T-cell (primary cell): ENCODE measurements at regions not wholly inside any gene's neighbourhood (a gene's known extent, or its start where the extent isn't known, plus 50 kb on each side); places are given as distances from the start of the nearest gene placed in this dataset.

Experiments used
- ATAC-seq, 4 experiments: fragments of 200-7000 bp in 3 of 4; fragments of 150-1000 bp in 1 of 4; cut with Tn5 transposase; replicated peaks in 1 of 4; 1 replicate in 3 of 4; 2 replicates in 1 of 4; pipeline ENCODE4 v1.10.0; 2021; ENCODE audit warnings: moderate library complexity in 3 of 4, mild to moderate bottlenecking in 2 of 4, moderate number of reproducible peaks in 1 of 4
- CTCF ChIA-PET, 2 donors: fragments of 300-600 bp; sonication (Branson Sonifier 250); formaldehyde crosslinking; loops; one replicate each; lab custom pipeline; 2022; ENCODE audit warnings: antibody characterized with exemption in 2 of 2; lab: Charles Lee
- POLR2A ChIA-PET, 2 donors: fragments of 300-600 bp; sonication (Branson Sonifier 250); formaldehyde crosslinking; loops; one replicate each; lab custom pipeline; 2022; ENCODE audit warnings: antibody characterized with exemption in 2 of 2; lab: Charles Lee
- DNase-seq, 35 experiments: peaks; one replicate each; pipeline versions ENCODE4 v3.0.0 to v3.0.0-alpha.2; 2013 to 2023
- H3K27ac ChIP-seq: one replicate; pipeline ENCODE4 v1.5.1; 2013; ENCODE audit warnings: low read length
- H3K27me3 ChIP-seq, 2 experiments: replicated peaks in 1 of 2; 1 replicate in 1 of 2; 2 replicates in 1 of 2; pipeline versions ENCODE4 v1.6.1 to v1.7.0; 2013; ENCODE audit warnings: low read length in 1 of 2, mixed read lengths in 1 of 2; ENCODE audit not compliant: control insufficient read depth in 2 of 2, insufficient read depth in 2 of 2; ENCODE audit errors: extremely low read depth in 1 of 2
- H3K36me3 ChIP-seq, 2 donors: 1 replicate in 1 of 2; 2 replicates in 1 of 2; pipeline versions ENCODE4 v1.6.1 to v1.7.0; 2013; ENCODE audit warnings: low read length in 1 of 2; ENCODE audit not compliant: control insufficient read depth in 2 of 2, insufficient read depth in 1 of 2; ENCODE audit errors: extremely low read depth in 1 of 2
- H3K4me1 ChIP-seq, 2 experiments: 1 replicate in 1 of 2; 2 replicates in 1 of 2; pipeline versions ENCODE4 v1.6.1 to v1.7.0; 2013; ENCODE audit warnings: low read length in 2 of 2, mixed read lengths in 1 of 2; ENCODE audit not compliant: insufficient read depth in 2 of 2, control insufficient read depth in 1 of 2; ENCODE audit errors: extremely low read depth in 1 of 2
- H3K4me3 ChIP-seq, 2 donors: 1 replicate in 1 of 2; 2 replicates in 1 of 2; pipeline versions ENCODE4 v1.5.1 to v1.7.0; 2013; ENCODE audit warnings: mild to moderate bottlenecking in 2 of 2, low read length in 1 of 2, moderate library complexity in 1 of 2; ENCODE audit not compliant: control insufficient read depth in 1 of 2; ENCODE audit errors: extremely low read depth in 1 of 2
- H3K9me3 ChIP-seq: 2 replicates; pipeline ENCODE4 v1.7.0; 2013
- H3K27ac Mint-ChIP-seq, 2 donors: one replicate each; pipeline ENCODE4 v1.8.0; 2020 to 2021; ENCODE audit warnings: mild to moderate bottlenecking in 2 of 2, mixed read lengths in 2 of 2
- H3K27me3 Mint-ChIP-seq, 2 donors: one replicate each; pipeline ENCODE4 v1.8.0; 2021 to 2022; ENCODE audit warnings: mixed read lengths in 2 of 2
- H3K36me3 Mint-ChIP-seq: one replicate; pipeline ENCODE4 v1.8.0; 2021; ENCODE audit warnings: mixed read lengths
- H3K4me1 Mint-ChIP-seq, 3 donors: one replicate each; pipeline ENCODE4 v1.8.0; 2020 to 2022; ENCODE audit warnings: mixed read lengths in 3 of 3, mild to moderate bottlenecking in 1 of 3
- H3K4me3 Mint-ChIP-seq, 3 donors: one replicate each; pipeline ENCODE4 v1.8.0; 2020 to 2022; ENCODE audit warnings: mild to moderate bottlenecking in 3 of 3, mixed read lengths in 3 of 3, moderate library complexity in 3 of 3
- H3K9me3 Mint-ChIP-seq, 3 donors: one replicate each; pipeline ENCODE4 v1.8.0; 2020 to 2022; ENCODE audit warnings: mixed read lengths in 3 of 3
- WGBS: methylation state at CpG from one replicate; pipeline ENCODE4 v1.1.5; 2013; ENCODE audit warnings: missing lambda C conversion rate; ENCODE audit not compliant: insufficient coverage; 5-methylcytosine and 5-hydroxymethylcytosine counted together

DNA sequence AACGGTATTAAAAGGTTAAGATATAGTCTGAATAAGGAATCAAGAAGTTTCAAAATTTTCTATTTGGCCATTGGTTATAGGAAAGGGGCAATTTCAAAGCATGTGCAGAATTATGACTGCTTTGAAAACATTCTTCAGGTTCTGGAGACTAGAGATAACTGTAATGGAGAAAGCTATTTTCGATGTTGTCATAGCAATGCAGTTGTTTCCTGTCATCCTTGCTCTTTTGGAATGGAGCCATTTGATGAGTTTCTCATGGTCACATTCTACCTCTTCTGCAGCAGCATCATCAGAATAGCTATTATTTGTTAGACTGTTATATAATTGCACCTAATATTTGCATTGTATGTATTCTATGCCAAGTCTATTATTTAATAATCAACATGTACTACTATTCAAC, 368.2 kb upstream of the NR3C2 start:
- Mint-ChIP-seq H3K4me1 (no peaks in the 10 kb centered on the region), H3K36me3 (peaks cover 3% of the 10 kb centered on the region), H3K27ac (no peak overlapping the region), H3K27me3 (peaks cover 0 to 4% of the 10 kb centered on the region in 2 donors), H3K9me3 (peaks cover 0 to 4% (median 0%) of the 10 kb centered on the region in 3 donors), H3K4me3 (no peak overlapping the region)
- ChIA-PET POLR2A (no interaction called here), CTCF (no interaction called here)
- DNase-seq (no peak), ATAC-seq (no peak)
- no peaks in the 10 kb centered on the region for H3K4me1 ChIP-seq
- no peaks in the 10 kb centered on the region for H3K36me3 ChIP-seq
- no peaks in the 10 kb centered on the region for H3K9me3 ChIP-seq
- H3K4me3 ChIP-seq: no peak overlapping the region
- WGBS: 89% methylated on average over 1 of the region's 2 CpGs
- no peak overlapping the region for H3K27ac ChIP-seq
- H3K27me3 ChIP-seq: no peaks in the 10 kb centered on the region

- Mint-ChIP-seq H3K4me3 (no peak overlapping the region), H3K9me3 (peaks cover 0 to 4% (median 0%) of the 10 kb centered on the region in 3 donors), H3K27ac (no peak overlapping the region), H3K36me3 (no peaks in the 10 kb centered on the region), H3K4me1 (no peaks in the 10 kb centered on the region), H3K27me3 (peaks cover 0 to 6% of the 10 kb centered on the region in 2 donors)
- CTCF ChIA-PET: no interaction called here
- H3K36me3 ChIP-seq: no peaks in the 10 kb centered on the region
- ATAC-seq (no peak), DNase-seq (no peak)
- no peak overlapping the region for H3K27ac ChIP-seq
- H3K4me3 ChIP-seq: no peak overlapping the region
- POLR2A ChIA-PET: no interaction called here
- no peaks in the 10 kb centered on the region for H3K9me3 ChIP-seq
- H3K27me3 ChIP-seq: no peaks in the 10 kb centered on the region
- H3K4me1 ChIP-seq: no peaks in the 10 kb centered on the region
- no CpG with 5 or more reads among the region's 1 CpG for WGBS
These were observed 366.2 kb upstream of the NR3C2 start for GRCh38 chr4:148808416-148808815.

DNA sequence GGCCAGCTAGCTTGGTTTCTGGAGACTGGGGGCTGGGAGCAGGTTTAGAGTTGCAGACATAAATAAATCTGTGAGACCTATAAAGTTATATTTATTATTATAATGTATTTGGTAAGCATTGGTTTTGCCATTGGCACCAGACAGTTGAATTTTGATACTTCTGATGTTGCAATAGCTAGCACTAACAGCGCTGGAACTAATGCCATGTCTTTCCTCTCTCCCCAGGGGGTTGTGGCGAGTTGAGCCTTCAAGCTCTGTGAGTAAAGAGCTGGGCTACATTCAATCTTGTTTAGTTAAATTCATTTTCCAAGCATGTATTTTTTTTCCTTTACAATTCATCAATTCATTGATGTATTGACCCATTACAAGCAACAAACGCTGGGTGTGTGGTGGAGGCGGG, 358.7 kb upstream of the NR3C2 start:
- H3K27me3 Mint-ChIP-seq: peaks cover 0 to 3% of the 10 kb centered on the region in 2 donors
- no peaks in the 10 kb centered on the region for H3K4me1 ChIP-seq
- no peaks in the 10 kb centered on the region for H3K4me1 Mint-ChIP-seq
- ATAC-seq (no peak), DNase-seq (no peak)
- ChIA-PET POLR2A (interaction anchor here in 1 of 2 donors (0.6 kb wide), 1 partner anchor 760 kb away, joined by 5 read pairs; no protein-coding TSS in a partner anchor), CTCF (no interaction called here)
- WGBS: no CpG with 5 or more reads among the region's 4 CpGs
- no peak overlapping the region for H3K4me3 Mint-ChIP-seq
- H3K4me3 ChIP-seq: no peak overlapping the region
- no peaks in the 10 kb centered on the region for H3K36me3 ChIP-seq
- H3K27me3 ChIP-seq: no peaks in the 10 kb centered on the region
- no peaks in the 10 kb centered on the region for H3K36me3 Mint-ChIP-seq
- no peaks in the 10 kb centered on the region for H3K9me3 Mint-ChIP-seq
- no peaks in the 10 kb centered on the region for H3K9me3 ChIP-seq
- H3K27ac Mint-ChIP-seq: no peak overlapping the region
- no peak overlapping the region for H3K27ac ChIP-seq

GRCh38 chr4:148800336-148800885, 358.2 kb upstream of the NR3C2 start:
- Histone ChIP-seq H3K36me3 (no peaks in the 10 kb centered on the region), H3K27me3 (no peaks in the 10 kb centered on the region), H3K9me3 (no peaks in the 10 kb centered on the region), H3K4me1 (no peaks in the 10 kb centered on the region), H3K27ac (no peak overlapping the region), H3K4me3 (no peak overlapping the region)
- Mint-ChIP-seq H3K4me3 (no peak overlapping the region), H3K27me3 (peaks cover 0 to 4% of the 10 kb centered on the region in 2 donors), H3K9me3 (no peaks in the 10 kb centered on the region), H3K27ac (no peak overlapping the region), H3K36me3 (no peaks in the 10 kb centered on the region), H3K4me1 (no peaks in the 10 kb centered on the region)
- ChIA-PET CTCF (no interaction called here), POLR2A (interaction anchor here in 1 of 2 donors (0.6 kb wide), 1 partner anchor 759 kb away, joined by 5 read pairs; no protein-coding TSS in a partner anchor)
- ATAC-seq (no peak), DNase-seq (no peak)
- 60% methylated on average over 1 of the region's 1 CpG for WGBS

- H3K4me3 Mint-ChIP-seq: no peak overlapping the region
- ChIA-PET CTCF (no interaction called here), POLR2A (no interaction called here)
- Histone ChIP-seq H3K9me3 (no peaks in the 10 kb centered on the region), H3K27me3 (no peaks in the 10 kb centered on the region), H3K27ac (no peak overlapping the region), H3K4me3 (no peak overlapping the region), H3K36me3 (no peaks in the 10 kb centered on the region), H3K4me1 (no peaks in the 10 kb centered on the region)
- no peaks in the 10 kb centered on the region for H3K9me3 Mint-ChIP-seq
- H3K27me3 Mint-ChIP-seq: peaks cover 0 to 4% of the 10 kb centered on the region in 2 donors
- no peaks in the 10 kb centered on the region for H3K4me1 Mint-ChIP-seq
- ATAC-seq: no peak
- WGBS: 67% methylated on average over 1 of the region's 7 CpGs
- H3K36me3 Mint-ChIP-seq: no peaks in the 10 kb centered on the region
- no peak overlapping the region for H3K27ac Mint-ChIP-seq
- DNase-seq: no peak
These were observed 353.1 kb upstream of the NR3C2 start for GRCh38 chr4:148795156-148795864.

- no peaks in the 10 kb centered on the region for H3K9me3 Mint-ChIP-seq
- no peaks in the 10 kb centered on the region for H3K4me1 Mint-ChIP-seq
- ChIA-PET CTCF (interaction anchor here (0.5 to 0.6 kb wide), 2 partner anchors 10 to 1072 kb away, joined by 3 read pairs; no protein-coding TSS in a partner anchor), POLR2A (no interaction called here)
- Histone ChIP-seq H3K27ac (no peak overlapping the region), H3K36me3 (no peaks in the 10 kb centered on the region), H3K4me1 (no peaks in the 10 kb centered on the region), H3K4me3 (no peak overlapping the region), H3K27me3 (no peaks in the 10 kb centered on the region), H3K9me3 (no peaks in the 10 kb centered on the region)
- no peak for DNase-seq
- no peaks in the 10 kb centered on the region for H3K36me3 Mint-ChIP-seq
- no CpG with 5 or more reads among the region's 2 CpGs for WGBS
- H3K4me3 Mint-ChIP-seq: no peak overlapping the region
- H3K27ac Mint-ChIP-seq: no peak overlapping the region
- H3K27me3 Mint-ChIP-seq: peaks cover 0 to 18% of the 10 kb centered on the region in 2 donors
- no peak for ATAC-seq
These were observed 351.0 kb upstream of the NR3C2 start for GRCh38 chr4:148793221-148793620.
